ENCODE measurements at regions not wholly inside any gene's neighbourhood (a gene's known extent, or its start where the extent isn't known, plus 50 kb on each side); places are given as distances from the start of the nearest gene placed in this dataset.

DNA sequence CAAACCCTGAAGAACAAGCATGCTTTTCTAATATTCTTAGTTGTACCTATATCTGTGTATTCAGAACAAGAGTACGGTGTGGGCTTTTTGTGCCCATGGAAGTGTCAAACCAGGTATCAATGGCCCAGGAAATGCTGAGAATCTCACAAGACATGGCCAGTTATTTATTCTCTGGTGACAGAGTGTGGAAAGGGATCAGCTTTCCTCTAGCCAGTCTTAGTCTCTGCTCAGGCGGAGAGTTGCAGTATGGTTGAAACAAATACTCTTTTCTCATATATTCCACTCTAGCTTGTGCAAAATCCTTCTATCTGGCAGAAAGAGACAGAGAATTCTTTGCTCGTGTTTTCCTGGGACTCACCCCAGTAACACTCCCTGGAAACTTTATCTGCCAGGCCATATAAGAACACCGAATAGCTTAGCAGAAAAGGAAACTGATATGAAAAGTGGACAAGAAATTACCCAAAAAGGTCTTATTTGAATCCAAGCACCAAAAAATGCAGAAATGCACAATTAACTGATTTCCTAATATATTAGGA lies 173.3 kb upstream of the RSPO3 start:
- TF ChIP-seq CTCF (conservative IDR thresholded peaks at IDR 0.05; ENCODE audit: low read depth, low read length), result no peak
- TF ChIP-seq CHD1 (IDR thresholded peaks at IDR 0.05; ENCODE audit: low read depth, low read length), result no peak
- TF ChIP-seq MXI1 (IDR thresholded peaks at IDR 0.05; ENCODE audit: borderline replicate concordance, low read depth, low read length), result no peak
- TF ChIP-seq, protein P1, sequence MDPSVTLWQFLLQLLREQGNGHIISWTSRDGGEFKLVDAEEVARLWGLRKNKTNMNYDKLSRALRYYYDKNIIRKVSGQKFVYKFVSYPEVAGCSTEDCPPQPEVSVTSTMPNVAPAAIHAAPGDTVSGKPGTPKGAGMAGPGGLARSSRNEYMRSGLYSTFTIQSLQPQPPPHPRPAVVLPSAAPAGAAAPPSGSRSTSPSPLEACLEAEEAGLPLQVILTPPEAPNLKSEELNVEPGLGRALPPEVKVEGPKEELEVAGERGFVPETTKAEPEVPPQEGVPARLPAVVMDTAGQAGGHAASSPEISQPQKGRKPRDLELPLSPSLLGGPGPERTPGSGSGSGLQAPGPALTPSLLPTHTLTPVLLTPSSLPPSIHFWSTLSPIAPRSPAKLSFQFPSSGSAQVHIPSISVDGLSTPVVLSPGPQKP (IDR thresholded peaks at IDR 0.05; ENCODE audit: borderline replicate concordance, low read depth, low read length), result no peak
- TF ChIP-seq BHLHE40 (IDR thresholded peaks at IDR 0.05; ENCODE audit: low read depth, low read length), result no peak
- TF ChIP-seq, protein P2, sequence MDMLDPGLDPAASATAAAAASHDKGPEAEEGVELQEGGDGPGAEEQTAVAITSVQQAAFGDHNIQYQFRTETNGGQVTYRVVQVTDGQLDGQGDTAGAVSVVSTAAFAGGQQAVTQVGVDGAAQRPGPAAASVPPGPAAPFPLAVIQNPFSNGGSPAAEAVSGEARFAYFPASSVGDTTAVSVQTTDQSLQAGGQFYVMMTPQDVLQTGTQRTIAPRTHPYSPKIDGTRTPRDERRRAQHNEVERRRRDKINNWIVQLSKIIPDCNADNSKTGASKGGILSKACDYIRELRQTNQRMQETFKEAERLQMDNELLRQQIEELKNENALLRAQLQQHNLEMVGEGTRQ (IDR thresholded peaks at IDR 0.05; ENCODE audit: low read depth, low read length), result no peak
- no peak for TF ChIP-seq MAFK (IDR thresholded peaks at IDR 0.05; ENCODE audit: low read depth, low read length)
- no peak for TF ChIP-seq NFE2L2 (IDR thresholded peaks at IDR 0.05; ENCODE audit: low read depth, low read length)
- TF ChIP-seq FOS (IDR thresholded peaks at IDR 0.05; ENCODE audit: low read depth, low read length), result no peak
- TF ChIP-seq RAD21 (IDR thresholded peaks at IDR 0.05; ENCODE audit: low read length), result no peak
- TF ChIP-seq CEBPB (IDR thresholded peaks at IDR 0.05; ENCODE audit: low read depth, low read length), result no peak
- no peak for TF ChIP-seq RFX5 (IDR thresholded peaks at IDR 0.05; ENCODE audit: low read depth, low read length)
- no peak for TF ChIP-seq RCOR1 (IDR thresholded peaks at IDR 0.05; ENCODE audit: insufficient replicate concordance, low read length)
- no peak for TF ChIP-seq SMC3 (IDR thresholded peaks at IDR 0.05; ENCODE audit: low read depth, low read length)
- no peak overlapping the region for H4K5ac ChIP-seq (ENCODE audit: low read depth, low read length)
- no peak overlapping the region for H3K27ac ChIP-seq (ENCODE audit: insufficient read depth, low read length)
- H3K14ac ChIP-seq (replicated peaks; ENCODE audit: low read depth, low read length), result no peak overlapping the region
- no peak overlapping the region for H4K91ac ChIP-seq (ENCODE audit: insufficient read depth, low read depth, low read length)
- H3K79me1 ChIP-seq (ENCODE audit: low read depth in 1 of 2, low read length in 2 of 2), result no peaks in the 10 kb centered on the region
- 100% methylated on average over 1 of the region's 4 CpGs; no CpG with 5 or more reads in 1 of the 2 experiments for WGBS, 2 experiments (ENCODE audit: extremely low coverage in 2 of 2, insufficient read length in 1 of 2)
- no peak overlapping the region for H3K23ac ChIP-seq (ENCODE audit: low read depth, low read length)
- no peak overlapping the region for H3K18ac ChIP-seq (ENCODE audit: low read depth, low read length)
- POLR2A ChIA-PET (ENCODE audit: unreplicated experiment), result no interaction called here
- peaks cover 2% of the 10 kb centered on the region; the same call in 1 of the 2 replicates for H3K4me1 ChIP-seq (ENCODE audit: control insufficient read depth, insufficient read depth, low read length)
- no peak for DNase-seq
- no peak overlapping the region for H3K56ac ChIP-seq (ENCODE audit: extremely low read depth, insufficient read depth, low read length)
- no peaks in the 10 kb centered on the region for H3K36me3 ChIP-seq (ENCODE audit: control insufficient read depth, insufficient read depth, low read length)
- ATAC-seq (ENCODE audit: low read depth), result no peak
- no peak overlapping the region for H2BK15ac ChIP-seq (ENCODE audit: low read depth, low read length)
- H3K9ac ChIP-seq (ENCODE audit: low read depth, low read length), result no peak overlapping the region
- no peak overlapping the region for H2AK9ac ChIP-seq (replicated peaks; ENCODE audit: low read depth, low read length, poor library complexity)
- H2AK5ac ChIP-seq (ENCODE audit: low read depth, low read length), result no peak overlapping the region
- H2BK20ac ChIP-seq (ENCODE audit: low read depth, low read length), result no peak overlapping the region
- H2BK120ac ChIP-seq (ENCODE audit: low read depth, low read length), result no peak overlapping the region
- H3K27me3 ChIP-seq (ENCODE audit: control insufficient read depth, insufficient read depth, low read length), result no peaks in the 10 kb centered on the region
- no TSS peak for BruUV-seq (replicated peaks)
- H2AFZ ChIP-seq (replicated peaks; ENCODE audit: low read length, poor library complexity), result no peak overlapping the region
- H3K9me3 ChIP-seq (ENCODE audit: control insufficient read depth, insufficient read depth, low read length), result no peaks in the 10 kb centered on the region
- H3K9me1 ChIP-seq (ENCODE audit: insufficient read depth, low read length), result no peaks in the 10 kb centered on the region
- no peak overlapping the region for H2BK5ac ChIP-seq (ENCODE audit: low read depth, low read length, poor library complexity, severe bottlenecking)
- dilution Hi-C loops (cut with HindIII; ENCODE audit: low sequenced_read_pairs, unreplicated experiment), result no loop called here
- H4K20me1 ChIP-seq (ENCODE audit: insufficient read depth, low read length), result no peaks in the 10 kb centered on the region
- no peak overlapping the region for H3K4me2 ChIP-seq (ENCODE audit: low read depth, low read length)
- CTCF ChIA-PET, result no interaction called here
- no peak overlapping the region for H4K8ac ChIP-seq (ENCODE audit: low read depth in 2 of 2, low read length in 2 of 2)
- in situ Hi-C loops (cut with MboI; ENCODE audit: low sequenced_read_pairs), result no loop called here
- no peak overlapping the region for H3K4me3 ChIP-seq (ENCODE audit: insufficient read depth, low read depth, low read length)
- no peak overlapping the region for H3K4ac ChIP-seq (ENCODE audit: low read depth, low read length)
- intact Hi-C loops (cut with micrococcal nuclease), result no loop called here
